Activated T-cell treated with anti-CD3 and anti-CD28 coated beads, Interleukin-2, amount 50 U/mL, for 4 hours (primary cell): ENCODE measurements at regions not wholly inside any gene's neighbourhood (a gene's known extent, or its start where the extent isn't known, plus 50 kb on each side); places are given as distances from the start of the nearest gene placed in this dataset.

Source experiments
- ATAC-seq, 2 donors: fragments of 200-7000 bp; cut with Tn5 transposase; one replicate each; pipeline ENCODE4 v1.10.0; 2021
- DNase-seq: peaks from one replicate; pipeline ENCODE4 v3.0.0-alpha.2; 2020
- H3K27me3 Mint-ChIP-seq: one replicate; pipeline ENCODE4 v1.8.0; 2021; ENCODE audit warnings: low read depth, mixed read lengths
- H3K36me3 Mint-ChIP-seq: one replicate; pipeline ENCODE4 v1.8.0; 2022; ENCODE audit warnings: mixed read lengths; ENCODE audit not compliant: insufficient read depth
- H3K4me1 Mint-ChIP-seq: one replicate; pipeline ENCODE4 v1.8.0; 2021; ENCODE audit warnings: low read depth, mixed read lengths
- H3K4me3 Mint-ChIP-seq: one replicate; pipeline ENCODE4 v1.8.0; 2021; ENCODE audit warnings: mild to moderate bottlenecking, moderate library complexity, mixed read lengths
- H3K9me3 Mint-ChIP-seq: one replicate; pipeline ENCODE4 v1.8.0; 2021; ENCODE audit warnings: mixed read lengths

GRCh38 chr7:96397936-96398598 is 76.2 kb upstream of the SLC25A13 start:
- no peak for DNase-seq
- no peaks in the 10 kb centered on the region for H3K36me3 Mint-ChIP-seq
- H3K9me3 Mint-ChIP-seq = peaks cover 13% of the 10 kb centered on the region
- H3K4me3 Mint-ChIP-seq = no peak overlapping the region
- ATAC-seq = no peak
- no peaks in the 10 kb centered on the region for H3K4me1 Mint-ChIP-seq
- peaks cover 12% of the 10 kb centered on the region for H3K27me3 Mint-ChIP-seq

- no peak overlapping the region for H3K4me3 Mint-ChIP-seq
- no peaks in the 10 kb centered on the region for H3K9me3 Mint-ChIP-seq
- DNase-seq (no peak), ATAC-seq (no peak)
- no peaks in the 10 kb centered on the region for H3K4me1 Mint-ChIP-seq
- H3K27me3 Mint-ChIP-seq = no peaks in the 10 kb centered on the region
- no peaks in the 10 kb centered on the region for H3K36me3 Mint-ChIP-seq
Measured at GRCh38 chr7:96388620-96389383, 66.9 kb upstream of the SLC25A13 start.

GRCh38 chr7:96388166-96388565 is 66.3 kb upstream of the SLC25A13 start:
- Mint-ChIP-seq H3K27me3 (no peaks in the 10 kb centered on the region), H3K9me3 (no peaks in the 10 kb centered on the region), H3K36me3 (no peaks in the 10 kb centered on the region), H3K4me3 (no peak overlapping the region), H3K4me1 (no peaks in the 10 kb centered on the region)
- DNase-seq (no peak), ATAC-seq (no peak)

GRCh38 chr7:96380111-96380512 is 58.2 kb upstream of the SLC25A13 start:
- Mint-ChIP-seq H3K4me3 (no peak overlapping the region), H3K36me3 (no peaks in the 10 kb centered on the region), H3K27me3 (peaks cover 4% of the 10 kb centered on the region), H3K9me3 (no peaks in the 10 kb centered on the region), H3K4me1 (no peaks in the 10 kb centered on the region)
- DNase-seq (no peak), ATAC-seq (peak in 1 of 2 donors; percentile 18)

- H3K9me3 Mint-ChIP-seq = no peaks in the 10 kb centered on the region
- ATAC-seq (no peak), DNase-seq (no peak)
- H3K36me3 Mint-ChIP-seq = no peaks in the 10 kb centered on the region
- H3K4me1 Mint-ChIP-seq = no peaks in the 10 kb centered on the region
- H3K4me3 Mint-ChIP-seq = no peak overlapping the region
- peaks cover 13% of the 10 kb centered on the region for H3K27me3 Mint-ChIP-seq
Measured at GRCh38 chr7:96377399-96377798, 55.5 kb upstream of the SLC25A13 start.
